ENCODE measurements at regions not wholly inside any gene's neighbourhood (a gene's known extent, or its start where the extent isn't known, plus 50 kb on each side); places are given as distances from the start of the nearest gene placed in this dataset.

DNA sequence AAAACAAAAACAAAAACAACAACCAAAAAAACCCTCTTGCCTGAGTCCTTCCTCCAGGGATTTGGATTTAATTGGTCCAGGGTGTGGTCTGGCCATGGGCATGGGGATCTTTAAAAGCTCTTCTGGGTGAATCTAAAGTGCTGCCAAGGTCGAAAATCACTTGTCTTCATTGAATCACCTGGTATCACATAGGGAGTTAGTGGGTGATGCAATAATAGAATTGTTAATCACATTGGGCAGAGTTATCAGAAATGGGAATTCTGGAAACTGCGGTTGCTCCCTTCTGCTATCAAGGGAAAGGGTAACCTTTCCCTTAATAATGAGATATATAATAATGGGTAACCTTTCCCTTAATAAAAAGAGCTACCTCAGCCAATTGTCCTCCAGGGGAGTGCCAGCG is 267.9 kb upstream of the KLF3 start:
- TF ChIP-seq, protein P1, sequence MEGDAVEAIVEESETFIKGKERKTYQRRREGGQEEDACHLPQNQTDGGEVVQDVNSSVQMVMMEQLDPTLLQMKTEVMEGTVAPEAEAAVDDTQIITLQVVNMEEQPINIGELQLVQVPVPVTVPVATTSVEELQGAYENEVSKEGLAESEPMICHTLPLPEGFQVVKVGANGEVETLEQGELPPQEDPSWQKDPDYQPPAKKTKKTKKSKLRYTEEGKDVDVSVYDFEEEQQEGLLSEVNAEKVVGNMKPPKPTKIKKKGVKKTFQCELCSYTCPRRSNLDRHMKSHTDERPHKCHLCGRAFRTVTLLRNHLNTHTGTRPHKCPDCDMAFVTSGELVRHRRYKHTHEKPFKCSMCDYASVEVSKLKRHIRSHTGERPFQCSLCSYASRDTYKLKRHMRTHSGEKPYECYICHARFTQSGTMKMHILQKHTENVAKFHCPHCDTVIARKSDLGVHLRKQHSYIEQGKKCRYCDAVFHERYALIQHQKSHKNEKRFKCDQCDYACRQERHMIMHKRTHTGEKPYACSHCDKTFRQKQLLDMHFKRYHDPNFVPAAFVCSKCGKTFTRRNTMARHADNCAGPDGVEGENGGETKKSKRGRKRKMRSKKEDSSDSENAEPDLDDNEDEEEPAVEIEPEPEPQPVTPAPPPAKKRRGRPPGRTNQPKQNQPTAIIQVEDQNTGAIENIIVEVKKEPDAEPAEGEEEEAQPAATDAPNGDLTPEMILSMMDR (IDR thresholded peaks at IDR 0.05; ENCODE audit: low read depth, low read length), result no peak
- no peak overlapping the region for H3K4me3 ChIP-seq (ENCODE audit: low read depth, low read length)

DNA sequence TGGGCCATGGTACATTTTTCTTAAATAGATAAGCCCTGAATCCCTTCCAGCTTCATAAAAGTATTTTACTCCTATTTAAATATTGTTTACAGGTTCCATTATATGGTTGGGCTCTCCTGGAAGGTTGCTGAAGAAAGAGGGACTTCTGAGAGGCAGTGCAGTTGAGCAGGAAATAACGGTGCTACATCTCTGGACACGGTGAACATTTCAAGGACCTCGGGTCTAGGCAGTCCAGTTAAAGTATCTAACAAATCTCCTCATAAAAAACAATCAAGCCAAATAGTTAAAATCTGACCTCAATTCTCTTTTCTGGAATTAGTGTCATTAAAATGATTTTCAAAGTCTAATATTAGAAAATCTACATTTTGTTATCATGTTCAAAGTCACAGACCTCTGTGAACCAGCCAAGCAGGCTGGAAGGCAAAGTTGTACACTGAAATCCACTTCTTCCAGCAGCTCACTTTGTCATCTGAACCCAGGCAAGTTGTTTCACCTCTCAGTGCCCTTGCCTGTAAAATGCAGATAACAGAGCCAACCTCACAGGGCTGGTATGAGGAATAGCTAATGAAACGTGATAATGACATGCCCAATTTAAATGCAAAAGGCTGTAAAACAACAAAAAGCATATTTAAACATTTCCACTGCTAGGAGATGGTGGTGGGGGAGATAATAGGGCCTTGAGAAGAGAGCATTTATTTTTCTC is 267.0 kb upstream of the KLF3 start:
- no peak overlapping the region for H3K4me3 ChIP-seq (ENCODE audit: low read depth, low read length)
- TF ChIP-seq, protein P1 (IDR thresholded peaks at IDR 0.05; ENCODE audit: low read depth, low read length), result no peak

DNA sequence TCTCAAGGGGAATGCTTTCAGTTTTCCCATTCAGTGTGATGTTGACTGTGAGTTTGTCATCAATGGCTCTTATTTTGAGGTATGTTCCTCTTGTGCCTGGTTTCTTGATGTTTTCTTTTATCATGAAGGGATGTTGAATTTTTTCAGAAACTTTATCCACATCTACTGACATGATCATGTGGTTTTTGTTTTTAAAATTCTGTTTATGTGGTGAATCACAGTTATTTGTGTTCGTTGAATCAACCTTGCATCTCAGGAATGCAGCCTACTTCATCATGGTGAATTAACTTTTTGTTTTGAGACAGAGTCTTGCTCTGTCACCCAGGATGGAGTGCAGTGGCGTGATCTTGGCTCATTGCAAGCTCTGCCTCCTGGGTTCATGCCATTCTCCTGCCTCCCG is 263.1 kb upstream of the KLF3 start:
- no peak overlapping the region for H3K4me3 ChIP-seq (ENCODE audit: low read depth, low read length)
- TF ChIP-seq, protein P1 (IDR thresholded peaks at IDR 0.05; ENCODE audit: low read depth, low read length), result no peak

DNA sequence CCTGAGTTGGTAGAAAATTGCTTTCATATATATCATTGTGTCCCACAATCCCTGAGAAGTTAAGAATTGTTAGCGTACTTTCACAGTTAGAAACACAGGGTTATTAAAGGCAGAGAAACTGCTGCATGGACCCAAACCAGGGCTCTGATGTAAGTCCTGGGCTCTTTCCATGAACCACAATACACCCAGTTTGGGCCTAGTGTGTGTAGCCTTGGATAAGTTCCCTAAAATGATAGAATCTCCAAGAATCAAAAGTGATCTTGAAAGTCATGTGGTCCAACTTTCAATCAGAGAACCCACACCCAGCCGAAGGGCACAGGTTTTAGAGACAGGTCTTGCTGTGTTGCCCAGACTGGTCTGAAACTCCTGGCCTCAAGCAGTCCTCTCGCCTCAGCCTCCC is 257.8 kb upstream of the KLF3 start:
- TF ChIP-seq, protein P1 (IDR thresholded peaks at IDR 0.05; ENCODE audit: low read depth, low read length), result no peak
- no peak overlapping the region for H3K4me3 ChIP-seq (ENCODE audit: low read depth, low read length)

DNA sequence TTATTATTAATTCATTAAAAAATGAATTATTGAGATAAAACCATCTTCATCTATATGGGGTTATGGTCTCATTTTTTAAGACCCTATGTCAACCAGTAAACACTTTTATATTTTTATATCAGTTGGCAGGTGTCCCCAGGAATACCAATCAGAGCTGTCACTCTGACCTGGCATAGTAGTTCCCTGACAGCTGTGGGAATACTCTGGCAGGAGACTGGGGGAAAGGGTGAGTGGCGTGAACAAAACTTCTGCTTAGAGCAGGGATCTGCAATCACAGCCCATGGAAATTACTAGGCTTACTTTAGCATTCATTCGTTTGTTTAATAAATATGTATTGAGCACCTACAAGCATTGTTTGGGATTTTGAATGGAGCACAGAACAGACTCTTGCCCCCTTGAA is 254.1 kb upstream of the KLF3 start:
- TF ChIP-seq, protein P1 (IDR thresholded peaks at IDR 0.05; ENCODE audit: low read depth, low read length), result no peak

DNA sequence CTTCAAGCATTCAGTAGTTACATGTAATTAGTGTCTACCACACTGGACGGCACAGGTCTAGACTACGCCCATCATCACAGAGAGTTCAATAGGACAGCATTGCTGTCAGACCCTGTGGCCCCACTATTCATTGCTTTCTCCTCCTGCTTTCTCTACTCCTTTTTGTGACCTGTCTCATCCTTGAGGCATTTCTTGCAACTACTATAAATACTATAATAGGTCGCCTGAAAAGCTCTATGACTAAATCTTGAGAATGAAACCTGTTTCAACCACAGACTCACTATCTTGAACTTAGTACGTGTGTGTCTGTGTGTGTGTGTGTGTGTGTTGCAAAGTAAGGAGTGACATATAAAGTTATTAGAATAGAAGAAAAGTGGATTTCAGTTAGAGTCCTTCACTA is 252.9 kb upstream of the KLF3 start:
- H3K4me3 ChIP-seq (ENCODE audit: low read depth, low read length), result no peak overlapping the region
- TF ChIP-seq, protein P1 (IDR thresholded peaks at IDR 0.05; ENCODE audit: low read depth, low read length), result no peak

More for the DNA sequence above, 254.1 kb upstream of the KLF3 start:
- H3K4me3 ChIP-seq (ENCODE audit: low read depth, low read length), result no peak overlapping the region

DNA sequence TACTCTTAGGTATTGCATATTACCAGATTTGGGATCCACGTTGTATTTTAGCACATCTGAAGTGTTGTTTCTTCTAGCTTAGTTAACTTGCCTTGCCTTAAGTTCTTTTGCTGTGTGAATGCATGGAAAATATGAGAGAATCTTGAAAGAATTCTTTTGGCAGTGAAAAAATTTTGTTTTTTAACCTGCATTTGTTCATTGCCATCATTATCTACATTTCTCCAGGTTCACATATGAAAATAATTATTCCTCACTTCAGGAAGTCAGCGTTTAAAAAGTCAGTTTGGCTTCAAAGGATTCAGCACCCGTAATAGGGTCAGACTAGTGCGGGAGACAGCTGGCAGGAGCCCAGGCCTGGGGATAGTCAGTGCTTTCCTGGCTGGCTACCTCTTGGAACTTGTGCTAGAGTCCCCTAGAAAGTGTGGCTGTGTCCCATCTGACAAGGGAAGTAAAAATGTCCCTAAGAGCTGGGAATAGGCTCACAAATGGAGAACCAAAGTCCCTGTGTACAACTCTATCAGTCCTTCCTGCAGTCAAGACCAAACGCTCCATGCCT is 251.9 kb upstream of the KLF3 start:
- H3K4me3 ChIP-seq (ENCODE audit: low read depth, low read length), result no peak overlapping the region
- TF ChIP-seq, protein P1 (IDR thresholded peaks at IDR 0.05; ENCODE audit: low read depth, low read length), result no peak

Measured in WI38 (cell line).